ENCODE measurements at regions not wholly inside any gene's neighbourhood (a gene's known extent, or its start where the extent isn't known, plus 50 kb on each side); places are given as distances from the start of the nearest gene placed in this dataset.

- no peaks in the 10 kb centered on the region for H3K36me3 ChIP-seq (replicated peaks in 1 of 2; ENCODE audit: control insufficient read depth in 1 of 2, insufficient read depth in 2 of 2, low read length in 1 of 2)
- DNase-seq, result no peak
- TF ChIP-seq TEAD4 (IDR thresholded peaks at IDR 0.05; ENCODE audit: borderline replicate concordance, insufficient read depth) (no peak), PBX3 (IDR thresholded peaks at IDR 0.05) (no peak), USF2 (IDR thresholded peaks at IDR 0.05; ENCODE audit: borderline replicate concordance, low read depth, low read length) (no peak), TAF1 (IDR thresholded peaks at IDR 0.05; ENCODE audit: borderline replicate concordance, low read depth, low read length) (no peak), RXRA (IDR thresholded peaks at IDR 0.05; ENCODE audit: borderline replicate concordance, low read depth) (no peak), RCOR1 (IDR thresholded peaks at IDR 0.05; ENCODE audit: low read length) (no peak), USF1 (IDR thresholded peaks at IDR 0.05; ENCODE audit: borderline replicate concordance, low read depth) (no peak), JUND (IDR thresholded peaks at IDR 0.05) (no peak), NRF1 (IDR thresholded peaks at IDR 0.05; ENCODE audit: low read depth, low read length) (no peak), FOXJ3 (CRISPR knock-in tag; IDR thresholded peaks at IDR 0.05) (no peak), YY1 (IDR thresholded peaks at IDR 0.05; ENCODE audit: low read depth) (no peak), ZBTB33 (IDR thresholded peaks at IDR 0.05; ENCODE audit: borderline replicate concordance, low read depth) (no peak), ELF1 (IDR thresholded peaks at IDR 0.05) (no peak), CHD2 (IDR thresholded peaks at IDR 0.05; ENCODE audit: low read length, partially characterized antibody) (no peak), FOXM1 (IDR thresholded peaks at IDR 0.05; ENCODE audit: low read depth) (no peak), CTCF (IDR thresholded peaks at IDR 0.05) (no peak), MAX (IDR thresholded peaks at IDR 0.05; ENCODE audit: low read depth) (no peak), NFIC (IDR thresholded peaks at IDR 0.05; ENCODE audit: borderline replicate concordance) (no peak), GABPA (IDR thresholded peaks at IDR 0.05; ENCODE audit: low read depth) (no peak)
- CTCF ChIA-PET, result interaction anchor here (1.0 kb wide), 1 partner anchor 604 kb away, joined by 3 read pairs; no protein-coding TSS in a partner anchor
- no peaks in the 10 kb centered on the region for H3K4me1 ChIP-seq (ENCODE audit: control insufficient read depth in 1 of 2, insufficient read depth in 2 of 2, low read depth in 1 of 2, low read length in 1 of 2)
- H3K4me2 ChIP-seq, result no peak overlapping the region
- H3F3A ChIP-seq (replicated peaks; ENCODE audit: insufficient read depth), result no peaks in the 10 kb centered on the region
- no peaks in the 10 kb centered on the region for H3K9me3 ChIP-seq
- H4K20me1 ChIP-seq (ENCODE audit: insufficient read depth), result no peaks in the 10 kb centered on the region
- no peaks in the 10 kb centered on the region for H3K27me3 ChIP-seq (ENCODE audit: insufficient read depth)
- H3K27ac ChIP-seq (ENCODE audit: low read depth in 2 of 2, low read length in 1 of 2), result no peak overlapping the region
- no peaks in the 10 kb centered on the region for H3K9me2 ChIP-seq
- H3K79me2 ChIP-seq (ENCODE audit: insufficient read depth), result no peaks in the 10 kb centered on the region
- H2AFZ ChIP-seq (ENCODE audit: low read depth), result no peak overlapping the region
- 3% methylated on average over 2 of the region's 2 CpGs for WGBS (ENCODE audit: low lambda C conversion rate)
- H3K9ac ChIP-seq, result no peak overlapping the region
- H3K4me3 ChIP-seq (ENCODE audit: low read depth in 2 of 2, low read length in 1 of 2), result no peak overlapping the region
- POLR2A ChIA-PET, result no interaction called here
These were observed 226.1 kb upstream of the PRKD1 start for GRCh38 chr14:30153717-30154116.

Measured in SK-N-SH (cell line).